ENCODE measurements at regions not wholly inside any gene's neighbourhood (a gene's known extent, or its start where the extent isn't known, plus 50 kb on each side); places are given as distances from the start of the nearest gene placed in this dataset.

- DNase-seq, result no peak
Measured at GRCh38 chr4:81860111-81860510, 388.4 kb upstream of the RASGEF1B start.

- no peak for DNase-seq
Measured at GRCh38 chr4:81854406-81854805, 382.7 kb upstream of the RASGEF1B start.

- DNase-seq, result no peak
Measured at GRCh38 chr4:81852031-81852715, 380.5 kb upstream of the RASGEF1B start.

- DNase-seq, result no peak
Measured at GRCh38 chr4:81850701-81851100, 379.0 kb upstream of the RASGEF1B start.

- DNase-seq, result no peak
Measured at GRCh38 chr4:81845761-81846160, 374.1 kb upstream of the RASGEF1B start.

- no peak for DNase-seq
Measured at GRCh38 chr4:81845273-81845672, 373.6 kb upstream of the RASGEF1B start.

GRCh38 chr4:81844717-81845116 lies 373.0 kb upstream of the RASGEF1B start:
- peak; percentile 77 for DNase-seq

GRCh38 chr4:81839347-81840042 lies 367.8 kb upstream of the RASGEF1B start:
- DNase-seq, result no peak

GRCh38 chr4:81838586-81838985 lies 366.9 kb upstream of the RASGEF1B start:
- DNase-seq, result no peak

GRCh38 chr4:81836716-81837115 lies 365.0 kb upstream of the RASGEF1B start:
- DNase-seq, result no peak

- DNase-seq, result no peak
Measured at GRCh38 chr4:81833576-81833975, 361.9 kb upstream of the RASGEF1B start.

GRCh38 chr4:81828991-81829390 lies 357.3 kb upstream of the RASGEF1B start:
- DNase-seq, result no peak

- no peak for DNase-seq
Measured at GRCh38 chr4:81827577-81828202, 356.0 kb upstream of the RASGEF1B start.

GRCh38 chr4:81826817-81827424 lies 355.2 kb upstream of the RASGEF1B start:
- DNase-seq, result no peak

- DNase-seq, result no peak
Measured at GRCh38 chr4:81826335-81826734, 354.6 kb upstream of the RASGEF1B start.

- no peak for DNase-seq
Measured at GRCh38 chr4:81818385-81818920, 346.7 kb upstream of the RASGEF1B start.

GRCh38 chr4:81816031-81816761 lies 344.5 kb upstream of the RASGEF1B start:
- DNase-seq, result no peak

- no peak for DNase-seq
Measured at GRCh38 chr4:81814987-81815541, 343.4 kb upstream of the RASGEF1B start.

- DNase-seq, result no peak
Measured at GRCh38 chr4:81811562-81812293, 340.0 kb upstream of the RASGEF1B start.

GRCh38 chr4:81808011-81808672 lies 336.4 kb upstream of the RASGEF1B start:
- no peak for DNase-seq

- DNase-seq, result no peak
Measured at GRCh38 chr4:81807386-81807785, 335.7 kb upstream of the RASGEF1B start.

All from midbrain (tissue), 1 donor.